CD4-positive, alpha-beta T cell treated with Interferon gamma for 1 hour (primary cell): ENCODE measurements at regions not wholly inside any gene's neighbourhood (a gene's known extent, or its start where the extent isn't known, plus 50 kb on each side); places are given as distances from the start of the nearest gene placed in this dataset.

Experiments
- DNase-seq: peaks from one replicate; pipeline ENCODE4 v3.0.0-alpha.2; 2020

DNA sequence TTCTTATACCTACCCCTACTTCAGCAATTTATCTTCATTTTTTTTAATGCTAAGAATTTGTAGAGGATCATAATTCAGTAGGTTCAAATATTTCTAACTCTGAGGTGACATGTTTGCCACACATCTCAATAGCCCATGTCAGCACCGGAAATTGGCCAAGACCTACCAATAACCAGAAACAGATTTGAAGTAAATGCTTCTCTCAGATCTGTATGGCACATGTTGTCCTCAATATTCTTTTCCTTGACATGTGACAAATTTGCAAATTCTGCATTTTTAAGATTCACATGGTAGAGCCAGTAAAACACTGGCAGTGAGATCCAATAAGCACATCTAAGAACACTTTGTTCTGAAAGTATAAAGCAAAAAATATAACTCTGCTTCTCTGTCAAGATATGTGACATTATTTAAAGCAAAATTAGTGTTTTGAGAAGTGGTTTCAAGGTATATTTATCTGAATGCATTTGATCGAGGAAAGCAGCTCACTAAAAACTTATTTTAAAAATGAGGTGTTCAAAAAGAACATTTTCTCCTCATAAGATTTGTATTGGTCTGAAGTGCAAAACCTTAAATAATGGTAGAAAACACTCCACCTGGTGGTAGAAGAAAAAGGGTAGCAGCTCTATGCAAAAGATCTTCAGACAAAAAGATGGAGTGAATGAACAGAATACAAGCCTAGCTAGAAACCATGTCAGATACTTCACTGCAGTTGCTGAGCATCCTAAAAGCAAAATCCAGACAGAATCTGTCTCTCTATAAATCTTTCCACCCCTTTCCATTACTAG lies 513.8 kb upstream of the FAM241A start:
- no peak for DNase-seq

DNA sequence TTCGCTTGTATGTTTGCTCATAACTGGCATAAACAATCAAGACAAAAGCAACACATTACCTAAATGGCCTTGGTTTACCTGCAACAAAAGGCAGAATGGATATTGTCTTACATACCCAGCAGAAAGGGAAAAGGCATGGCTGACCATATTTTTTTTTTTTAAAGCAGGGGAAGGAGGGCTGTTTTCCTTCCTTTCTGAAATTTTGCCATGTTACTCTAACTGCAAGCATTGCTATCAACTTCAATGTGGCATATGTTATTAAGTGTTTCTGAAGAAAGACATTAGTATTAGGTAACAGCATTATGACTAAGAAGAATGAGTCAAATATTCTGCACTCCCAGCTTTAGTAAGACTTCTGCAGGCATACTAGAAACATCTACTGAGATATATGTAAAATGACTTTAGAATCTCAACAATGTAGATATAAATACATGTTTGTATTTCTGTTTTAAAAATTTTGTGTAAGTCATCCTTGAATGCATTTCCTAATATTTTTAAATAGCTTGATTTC lies 512.6 kb upstream of the FAM241A start:
- no peak for DNase-seq

DNA sequence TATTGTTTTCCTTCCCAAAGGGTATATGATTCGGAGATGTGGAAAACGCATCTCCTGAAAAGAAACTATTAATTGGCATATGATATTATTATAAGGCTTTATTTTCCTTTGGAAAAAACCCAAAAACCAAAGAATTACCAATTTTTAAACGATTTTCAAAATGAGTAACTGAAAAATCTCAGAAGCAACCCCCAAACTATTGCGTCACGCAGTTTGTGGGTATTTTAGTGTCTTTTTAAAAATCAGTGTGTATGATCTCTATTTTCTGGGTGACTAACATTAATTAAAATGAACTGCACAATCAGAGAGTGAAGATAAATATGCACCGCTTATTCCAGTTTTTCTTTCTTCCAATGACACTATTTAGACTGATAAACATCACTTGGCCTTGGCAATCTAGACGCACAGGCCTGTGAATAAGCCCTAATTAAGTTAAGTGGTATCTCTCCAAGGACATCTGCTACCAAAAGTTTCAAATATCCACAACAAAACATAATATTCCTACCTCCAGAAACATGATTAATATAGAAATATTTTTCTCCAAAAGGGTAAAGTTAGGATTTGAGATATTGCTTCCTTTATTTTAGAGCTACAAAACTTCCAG lies 511.5 kb upstream of the FAM241A start:
- DNase-seq: no peak

DNA sequence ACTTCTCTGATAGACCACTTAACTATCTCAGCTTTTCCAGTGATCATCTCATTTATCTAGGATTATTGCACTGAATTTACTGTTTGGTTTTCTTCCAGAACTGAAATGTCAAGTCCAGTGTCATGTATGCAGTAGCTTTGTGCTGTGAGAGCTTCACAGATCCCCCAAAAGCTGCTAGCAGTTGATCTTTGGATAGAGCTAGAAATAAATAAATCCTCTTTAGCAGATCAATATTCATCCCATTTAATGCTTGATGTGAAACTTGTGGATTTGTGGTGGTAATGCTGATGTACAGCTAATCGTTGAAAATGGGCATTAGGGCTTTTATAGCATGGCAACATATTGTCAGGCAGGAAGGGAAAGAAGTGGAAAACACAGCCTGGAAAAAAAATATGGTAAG lies 509.6 kb upstream of the FAM241A start:
- DNase-seq: no peak

DNA sequence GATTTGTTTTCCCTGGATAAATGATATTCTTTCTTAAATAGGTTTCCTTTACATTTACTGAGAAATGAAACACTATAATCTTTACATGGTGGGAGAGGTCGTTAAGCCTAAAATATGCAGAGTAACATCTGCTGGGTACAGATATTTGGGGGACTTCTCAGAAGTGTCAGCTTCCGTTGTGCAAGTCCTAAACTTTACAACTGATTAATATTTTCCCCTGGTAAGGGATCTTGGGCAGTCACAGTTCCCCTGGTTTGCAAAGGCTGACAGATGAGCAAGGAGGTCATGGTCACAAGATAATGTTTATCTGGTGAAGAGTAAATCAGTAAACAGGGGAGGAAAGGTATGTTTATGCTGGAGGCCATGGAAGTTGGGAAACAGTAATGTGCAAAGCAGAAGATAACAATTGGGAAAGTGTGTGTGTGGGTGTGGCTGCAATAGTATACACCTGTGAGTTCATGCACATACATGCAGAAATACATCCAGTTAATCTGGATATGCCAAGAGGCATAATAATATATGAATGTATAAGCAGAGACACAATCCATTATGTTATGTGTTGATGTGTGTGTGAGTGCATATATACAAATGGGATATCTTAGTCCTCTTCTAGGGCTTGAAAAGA lies 508.2 kb upstream of the FAM241A start:
- no peak for DNase-seq

DNA sequence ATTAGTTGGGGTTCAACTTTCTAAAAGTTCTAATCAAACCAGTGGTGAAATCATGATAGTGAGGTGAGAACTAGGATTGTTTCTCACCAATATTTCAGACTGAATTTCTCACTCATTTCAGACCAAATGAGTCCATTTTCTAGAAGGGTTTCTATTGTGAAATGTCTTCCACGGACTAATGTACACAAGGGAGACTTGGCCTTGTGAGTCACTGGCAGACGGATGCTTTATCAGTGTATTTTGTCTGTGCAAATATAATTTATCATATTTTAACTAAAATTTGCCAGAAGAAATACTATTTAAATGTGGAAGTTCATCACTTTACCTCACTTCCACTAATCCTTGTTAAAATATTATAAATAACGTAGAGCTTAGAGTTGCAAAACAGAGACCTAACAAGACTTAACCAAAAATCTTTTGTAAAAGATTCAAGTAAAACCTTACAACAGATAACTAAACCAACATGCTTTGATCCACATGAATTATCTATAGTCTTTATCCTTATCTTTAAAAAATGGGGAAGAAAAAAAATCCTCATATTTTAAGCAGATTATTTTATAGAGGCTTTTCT lies 506.0 kb upstream of the FAM241A start:
- DNase-seq: no peak

DNA sequence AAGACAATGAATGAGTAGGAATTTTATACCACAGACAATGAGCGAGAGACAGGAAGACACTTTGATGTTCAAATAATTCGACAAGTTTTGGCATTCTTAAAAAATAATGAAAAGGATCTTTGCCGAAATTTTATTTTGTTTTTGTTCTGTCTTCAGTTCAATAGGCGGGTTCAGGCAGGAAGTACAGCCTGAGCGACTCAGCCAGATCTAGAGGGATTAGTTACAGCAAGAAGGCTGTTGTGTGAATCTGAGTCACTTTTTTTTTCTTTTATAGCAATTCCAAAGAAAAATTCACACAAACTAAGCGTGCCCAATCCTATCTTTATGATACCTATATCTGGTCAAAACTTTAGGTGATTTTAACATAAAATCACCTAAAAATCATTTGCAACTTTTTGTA lies 505.4 kb upstream of the FAM241A start:
- no peak for DNase-seq

DNA sequence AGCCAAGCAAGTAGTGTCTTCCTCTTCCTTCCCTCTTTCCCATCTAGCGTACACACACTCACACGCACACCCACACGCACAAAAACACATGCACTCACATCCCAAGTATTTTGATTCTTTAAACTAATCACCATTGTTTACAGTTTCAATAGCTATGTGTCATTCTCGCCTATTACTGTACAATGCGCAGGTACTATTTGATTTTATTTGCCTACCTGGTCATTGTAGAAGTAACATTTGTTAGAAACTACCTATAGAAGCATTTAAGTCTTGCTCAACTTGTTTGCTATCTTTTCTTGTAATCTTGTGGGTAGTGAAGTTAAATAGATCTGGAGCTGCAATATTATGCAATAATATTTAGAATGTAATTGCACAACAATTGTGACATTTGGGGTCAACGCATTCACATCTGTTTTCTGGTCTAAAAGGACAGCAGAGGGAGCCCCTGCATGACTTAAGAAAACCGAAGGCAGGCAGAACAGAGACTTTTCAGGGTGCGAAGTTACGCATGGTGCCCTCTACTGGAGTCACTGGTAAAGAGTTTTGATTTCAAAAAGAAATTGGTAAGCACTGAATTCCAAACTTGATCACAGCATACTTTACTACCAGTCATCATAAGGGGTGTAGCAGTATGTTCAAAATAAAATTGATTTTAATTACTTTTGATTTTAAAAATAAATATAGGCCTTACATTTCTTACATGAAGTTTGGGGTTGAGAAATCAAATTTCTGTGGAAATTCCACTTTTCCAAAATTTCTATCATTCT lies 503.3 kb upstream of the FAM241A start:
- DNase-seq: no peak

DNA sequence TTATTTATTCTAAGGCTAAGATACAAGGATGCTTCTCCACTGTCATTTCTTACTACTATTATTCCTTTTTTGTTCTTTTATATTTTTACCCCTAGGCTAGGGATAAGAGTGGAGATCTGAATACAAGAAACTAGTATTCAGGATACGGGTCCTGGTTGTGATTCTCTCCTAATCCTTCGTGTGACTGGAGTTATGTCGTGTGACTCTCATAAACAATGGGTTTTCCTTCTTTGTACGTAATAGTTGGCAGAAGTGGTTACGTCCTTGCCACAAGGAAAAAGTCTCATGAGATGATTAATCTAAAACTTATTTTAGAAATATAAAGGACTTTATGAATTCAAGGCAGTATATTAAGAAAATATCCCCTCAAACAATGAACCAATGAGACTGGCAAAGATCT lies 497.2 kb upstream of the FAM241A start:
- no peak for DNase-seq

DNA sequence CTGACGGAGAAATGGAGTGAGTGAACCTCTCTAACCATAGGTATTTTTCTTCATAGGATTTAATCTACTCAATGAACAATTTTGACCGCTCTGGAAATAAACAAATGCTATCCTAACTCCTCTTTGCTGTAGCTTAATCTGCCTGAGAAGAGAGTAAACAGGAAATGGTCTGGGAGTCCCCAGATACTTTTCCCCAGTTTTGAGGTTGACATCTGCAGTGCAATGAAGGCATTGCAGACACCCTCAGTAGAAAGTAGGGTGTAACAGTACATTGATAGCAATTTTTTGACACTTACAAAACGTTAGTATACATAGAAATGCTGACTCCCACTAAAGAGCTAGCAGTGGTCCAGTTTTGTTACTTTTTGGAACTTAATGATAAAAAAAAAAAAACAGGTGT lies 495.9 kb upstream of the FAM241A start:
- no peak for DNase-seq

DNA sequence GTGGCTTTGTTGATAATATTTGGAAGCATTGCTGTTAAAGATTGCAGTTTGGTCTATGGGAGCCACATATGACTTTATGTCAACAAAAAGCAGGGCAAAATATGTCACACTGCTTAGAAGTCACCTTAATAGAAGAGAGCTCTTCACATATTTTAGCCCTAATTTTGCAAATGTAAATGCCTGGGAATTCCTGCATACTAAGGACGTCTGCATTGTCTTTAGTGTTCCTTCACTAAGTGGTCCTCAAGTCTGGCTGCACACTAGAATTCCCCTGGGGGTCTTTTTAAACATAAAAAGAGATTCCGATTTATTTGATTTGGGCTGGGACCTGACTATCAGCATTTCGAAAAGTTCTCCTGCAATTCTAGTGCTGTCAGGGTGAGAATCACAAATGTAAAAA lies 495.1 kb upstream of the FAM241A start:
- no peak for DNase-seq

DNA sequence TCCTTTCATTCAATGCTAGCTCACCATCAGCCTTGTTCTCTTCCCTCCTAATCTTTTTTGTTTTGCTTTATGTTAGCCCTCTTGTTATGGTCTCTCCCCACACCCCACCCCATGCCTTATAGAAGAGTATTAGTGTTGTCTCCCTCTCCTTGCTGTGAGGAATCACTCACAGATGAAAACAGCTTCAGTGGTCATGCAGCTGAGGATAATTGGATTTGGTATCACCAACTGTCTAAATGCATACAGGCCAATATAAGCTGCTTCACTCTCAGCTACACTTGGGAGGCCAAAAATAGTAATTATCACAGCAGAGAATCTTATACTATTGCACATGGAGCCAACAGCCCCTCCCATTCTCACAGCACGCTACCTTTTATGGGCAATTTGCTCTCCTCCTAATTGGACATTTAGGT lies 494.6 kb upstream of the FAM241A start:
- DNase-seq: no peak

DNA sequence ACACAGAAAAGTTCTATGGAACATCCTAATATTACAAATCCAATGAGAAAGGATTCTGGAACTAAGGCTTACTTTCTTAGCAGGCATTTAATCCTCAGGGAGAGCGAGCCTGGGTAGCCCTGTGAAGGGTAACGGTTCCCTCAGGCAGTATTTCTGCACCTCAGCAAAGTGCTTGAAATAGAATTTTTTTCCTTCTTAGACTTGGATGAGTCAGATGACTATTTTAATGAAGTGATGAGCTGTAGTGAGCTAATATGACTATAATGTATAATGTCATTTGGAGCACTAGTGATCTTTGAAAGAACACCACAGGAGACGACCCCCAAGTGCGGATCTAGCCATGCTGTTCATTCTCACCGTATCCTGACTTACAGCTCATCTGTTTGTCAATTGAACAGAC lies 493.0 kb upstream of the FAM241A start:
- DNase-seq: no peak

DNA sequence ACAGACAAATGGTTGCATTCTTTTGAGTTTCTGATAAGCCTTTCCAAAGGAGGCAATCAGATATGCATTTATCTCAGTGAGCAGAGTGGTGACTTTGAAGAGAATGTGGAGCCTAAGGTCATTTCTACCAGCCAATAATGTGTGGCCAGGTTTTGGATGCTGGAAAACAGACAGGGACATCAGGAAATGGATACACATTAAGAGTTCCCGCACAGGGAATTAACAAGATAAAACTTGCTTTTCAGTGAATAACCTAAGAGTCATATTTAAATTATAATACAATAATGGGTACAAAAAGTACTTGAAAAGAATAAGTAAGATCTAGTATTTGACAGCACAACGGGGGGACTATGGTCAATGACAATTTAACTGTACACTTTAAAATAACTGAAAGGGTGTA lies 492.3 kb upstream of the FAM241A start:
- no peak for DNase-seq

DNA sequence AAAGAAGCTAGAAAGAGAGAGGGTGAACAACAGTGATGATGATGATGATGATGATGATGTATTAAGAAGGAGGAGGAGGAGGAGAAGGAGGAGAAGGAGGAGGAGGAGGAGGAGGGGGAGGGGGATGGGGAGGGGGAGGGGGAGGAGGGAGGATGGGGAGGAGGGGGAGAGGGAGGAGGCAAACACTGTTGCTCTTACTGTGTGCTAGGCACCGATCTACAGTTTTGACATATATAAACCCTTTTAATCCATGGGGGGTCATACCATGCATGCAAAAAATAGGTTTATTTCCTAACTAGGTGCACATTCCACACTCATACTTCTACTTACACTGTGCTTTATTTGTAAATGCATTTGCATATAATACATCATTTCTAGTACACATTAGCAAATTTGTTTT lies 482.8 kb upstream of the FAM241A start:
- no peak for DNase-seq

DNA sequence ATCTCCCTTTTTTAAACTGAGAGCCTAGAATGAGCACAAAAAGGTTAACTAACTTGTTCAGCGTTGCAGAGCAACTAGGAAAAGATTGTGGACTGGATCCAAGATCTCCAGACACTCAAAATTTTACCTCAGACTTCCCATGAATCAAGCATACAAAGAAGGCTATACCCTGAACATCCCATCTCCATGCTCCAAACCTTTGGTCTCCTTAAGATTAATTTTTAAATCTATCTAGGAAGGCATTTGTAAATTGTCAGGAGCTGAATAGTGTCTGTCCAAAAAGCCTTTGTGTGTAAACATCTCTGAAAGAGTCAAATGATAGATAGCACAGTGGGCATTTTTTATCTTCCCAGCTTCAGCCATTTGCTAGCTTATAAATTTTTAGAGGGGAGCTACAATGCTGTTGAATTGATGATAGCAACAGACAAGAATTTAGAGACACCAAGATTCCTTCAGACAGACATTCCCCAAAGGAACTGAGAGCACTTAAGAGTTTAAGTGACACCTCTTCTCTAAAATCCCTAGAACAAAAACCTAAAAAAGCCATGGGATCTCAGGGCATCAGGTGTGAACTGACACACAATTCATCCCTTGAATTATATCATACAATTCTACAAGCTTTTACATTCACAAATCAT lies 480.8 kb upstream of the FAM241A start:
- DNase-seq: no peak

DNA sequence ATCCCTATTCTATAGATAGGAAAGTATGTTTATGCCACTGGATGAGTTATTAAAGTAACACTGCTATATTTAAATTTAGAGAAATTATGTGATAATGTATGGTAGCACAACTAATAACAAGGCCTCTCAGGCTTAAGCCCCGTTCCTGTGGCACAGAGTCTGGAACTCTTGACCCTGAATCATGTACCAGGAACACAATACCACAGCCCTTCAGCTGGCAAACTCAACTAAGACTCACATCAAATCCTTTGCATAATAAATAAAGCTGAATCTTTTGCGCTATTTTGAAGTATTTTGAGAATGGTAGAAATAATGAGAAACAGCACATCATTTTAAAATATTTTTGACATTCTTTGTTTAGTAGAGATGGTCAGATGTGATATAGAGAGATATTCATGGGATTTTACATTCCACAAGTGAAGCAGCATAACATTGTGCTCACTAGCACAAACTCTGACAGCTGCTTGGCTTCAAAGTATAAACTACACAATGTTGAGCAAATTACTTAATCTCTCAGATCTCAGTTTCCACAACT lies 478.4 kb upstream of the FAM241A start:
- no peak for DNase-seq

DNA sequence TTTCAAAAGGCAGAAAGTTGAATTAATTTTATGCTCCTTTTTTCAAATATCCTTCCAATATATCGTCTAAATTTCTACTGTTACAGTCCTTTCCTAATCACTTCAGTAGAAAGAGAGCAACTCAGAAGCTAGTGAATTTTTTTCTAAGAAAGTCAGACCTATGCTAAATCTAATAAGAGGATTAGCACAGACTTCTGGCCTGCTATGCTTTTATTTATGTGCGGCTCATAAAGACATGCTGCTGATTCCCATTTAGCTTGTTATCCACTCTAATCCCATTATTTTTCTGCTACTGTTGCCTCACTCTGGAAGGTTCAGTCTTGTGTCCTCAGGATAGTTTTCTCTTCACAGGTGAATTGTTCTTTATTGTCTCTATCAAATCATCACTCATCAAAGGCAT lies 473.5 kb upstream of the FAM241A start:
- no peak for DNase-seq

DNA sequence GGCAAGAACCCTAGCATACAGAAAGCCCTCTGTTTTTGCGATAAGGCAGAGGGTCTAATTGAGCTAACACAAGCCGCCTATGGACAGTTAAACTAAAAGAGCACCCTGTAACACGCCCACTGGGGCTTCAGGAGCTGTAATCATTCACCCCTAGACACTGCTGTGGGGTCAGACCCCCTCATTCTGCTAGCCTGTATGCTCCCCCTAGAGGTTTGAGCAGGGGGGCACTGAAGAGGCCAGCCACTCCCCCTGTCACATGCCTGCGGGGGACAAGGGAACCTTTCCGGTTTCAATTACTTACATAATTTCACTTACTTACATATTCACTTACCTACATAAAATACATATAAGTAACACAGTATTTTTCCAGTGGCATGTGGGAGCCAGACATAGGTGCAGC lies 469.5 kb upstream of the FAM241A start:
- no peak for DNase-seq

DNA sequence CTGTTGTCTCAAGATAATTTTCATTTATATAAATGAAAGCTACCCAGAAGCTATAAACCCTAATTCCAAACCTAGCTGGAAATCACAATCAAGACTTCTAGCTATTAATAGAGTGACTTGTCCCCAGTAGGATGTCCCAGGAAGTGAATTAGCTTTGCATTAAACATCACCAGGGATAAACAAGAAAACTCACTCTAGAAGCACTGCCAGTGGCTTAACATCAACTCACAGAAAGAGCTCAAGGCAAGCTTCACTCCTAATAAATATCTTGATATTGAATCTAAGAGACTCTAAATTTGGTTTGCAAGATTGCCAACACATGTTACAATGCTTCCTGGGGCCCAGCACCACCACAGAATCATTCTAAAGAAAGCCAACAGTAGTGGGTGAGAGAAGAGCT lies 468.7 kb upstream of the FAM241A start:
- no peak for DNase-seq

DNA sequence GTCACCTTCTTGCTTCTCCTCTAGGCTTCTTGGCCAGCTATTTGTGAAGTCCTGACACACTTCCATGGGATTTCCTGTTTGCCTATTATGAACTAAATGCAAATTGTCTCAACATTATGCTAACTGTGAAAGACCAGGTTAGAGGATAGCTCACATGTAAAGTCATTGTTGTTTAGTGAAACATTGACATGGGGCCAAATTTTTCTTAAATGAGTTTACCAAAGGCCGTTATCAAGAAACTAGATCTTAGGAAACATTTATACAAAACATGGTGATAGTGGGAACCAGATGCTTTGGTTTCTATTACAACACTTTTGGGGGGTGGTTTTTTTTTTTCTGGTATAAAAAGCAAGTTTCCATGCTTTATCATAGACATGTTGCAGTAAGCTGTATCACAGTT lies 466.8 kb upstream of the FAM241A start:
- no peak for DNase-seq

DNA sequence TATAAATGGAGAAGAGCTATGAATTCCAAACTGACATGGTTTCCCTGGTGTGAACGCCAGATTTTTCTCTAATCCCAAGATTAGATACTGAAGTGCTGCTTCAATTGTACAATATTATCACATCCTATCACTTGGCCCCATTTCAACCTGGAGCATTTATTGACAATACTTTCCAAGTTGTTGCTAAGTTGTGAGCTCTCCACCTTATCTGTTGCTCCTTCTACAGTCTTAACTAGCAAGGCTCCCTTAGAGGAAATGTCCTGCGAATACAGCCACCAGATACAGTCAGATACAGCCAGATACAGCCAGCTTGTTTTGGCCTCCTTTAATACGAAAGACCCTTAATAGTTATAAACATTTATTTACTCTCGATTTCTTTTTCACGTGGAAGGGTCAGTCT lies 466.3 kb upstream of the FAM241A start:
- no peak for DNase-seq
